Neural progenitor cell (in vitro differentiated cells): ENCODE measurements at regions not wholly inside any gene's neighbourhood (a gene's known extent, or its start where the extent isn't known, plus 50 kb on each side); places are given as distances from the start of the nearest gene placed in this dataset.

Source experiments
- DNase-seq: peaks from one replicate; pipeline ENCODE4 v3.0.0-alpha.2; 2016; ENCODE audit warnings: low spot score
- H2AFZ ChIP-seq: fragments of 200-600 bp; sonication (generic); replicated peaks from 2 replicates; pipeline ENCODE4 v1.6.1; 2016; ENCODE audit warnings: antibody characterized with exemption
- H3F3A ChIP-seq: fragments of 200-600 bp; sonication (generic); 2 replicates; pipeline ENCODE4 v1.6.1; 2016; ENCODE audit warnings: antibody characterized with exemption, low read depth
- H3K27ac ChIP-seq: fragments of 200-600 bp; sonication (generic); 2 replicates; pipeline ENCODE4 v1.5.1; 2016; ENCODE audit warnings: mild to moderate bottlenecking
- H3K27me3 ChIP-seq: fragments of 200-600 bp; sonication (generic); 2 replicates; pipeline ENCODE4 v1.6.1; 2016; ENCODE audit warnings: mild to moderate bottlenecking, moderate library complexity
- H3K36me3 ChIP-seq: fragments of 200-600 bp; sonication (generic); 2 replicates; pipeline ENCODE4 v1.5.1; 2016
- H3K4me1 ChIP-seq: fragments of 200-600 bp; sonication (generic); 2 replicates; pipeline ENCODE4 v1.6.1; 2016; ENCODE audit warnings: mixed run types
- H3K4me2 ChIP-seq: fragments of 200-600 bp; sonication (generic); 2 replicates; pipeline ENCODE4 v1.6.1; 2016
- H3K4me3 ChIP-seq: fragments of 200-600 bp; sonication (generic); 2 replicates; pipeline ENCODE4 v1.5.1; 2016
- H3K79me2 ChIP-seq: fragments of 200-600 bp; sonication (generic); 2 replicates; pipeline ENCODE4 v1.6.1; 2016; ENCODE audit warnings: low read depth
- H3K9ac ChIP-seq: fragments of 200-600 bp; sonication (generic); 2 replicates; pipeline ENCODE4 v1.6.1; 2016
- H3K9me3 ChIP-seq: fragments of 200-600 bp; sonication (generic); 2 replicates; pipeline ENCODE4 v1.5.1; 2016; ENCODE audit warnings: low read depth
- H4K20me1 ChIP-seq: fragments of 200-600 bp; sonication (generic); 2 replicates; pipeline ENCODE4 v1.6.1; 2016; ENCODE audit warnings: low read depth
- H3K27ac Mint-ChIP-seq: 3 replicates; pipeline ENCODE4 v1.8.0; 2021; ENCODE audit warnings: mixed read lengths
- H3K27me3 Mint-ChIP-seq: 2 replicates; pipeline ENCODE4 v1.8.0; 2022; ENCODE audit warnings: low read depth, mild to moderate bottlenecking, inconsistent platforms, moderate library complexity, mixed read lengths; ENCODE audit not compliant: insufficient read depth
- H3K36me3 Mint-ChIP-seq: 3 replicates; pipeline ENCODE4 v1.8.0; 2021; ENCODE audit warnings: mixed read lengths
- H3K4me1 Mint-ChIP-seq: 3 replicates; pipeline ENCODE4 v1.8.0; 2021; ENCODE audit warnings: mixed read lengths
- H3K4me3 Mint-ChIP-seq: 3 replicates; pipeline ENCODE4 v1.8.0; 2021; ENCODE audit warnings: mild to moderate bottlenecking, moderate library complexity, mixed read lengths
- H3K9me3 Mint-ChIP-seq: 3 replicates; pipeline ENCODE4 v1.8.0; 2020; ENCODE audit warnings: mixed read lengths
- EZH2 ChIP-seq: fragments of 200-600 bp; sonication (generic); IDR thresholded peaks from 2 replicates; pipeline ENCODE4 v1.6.1; 2017; ENCODE audit warnings: antibody characterized with exemption, mild to moderate bottlenecking, moderate library complexity
- EZH2phosphoT487 ChIP-seq: fragments of 200-600 bp; sonication (generic); IDR thresholded peaks from 2 replicates; pipeline ENCODE4 v1.6.1; 2017; ENCODE audit warnings: antibody characterized with exemption
- TF ChIP-seq, protein P1 (sequence below): fragments of 200-600 bp; sonication (generic); IDR thresholded peaks from 2 replicates; pipeline ENCODE4 v1.5.1; 2017; ENCODE audit warnings: antibody characterized with exemption, mild to moderate bottlenecking

DNA sequence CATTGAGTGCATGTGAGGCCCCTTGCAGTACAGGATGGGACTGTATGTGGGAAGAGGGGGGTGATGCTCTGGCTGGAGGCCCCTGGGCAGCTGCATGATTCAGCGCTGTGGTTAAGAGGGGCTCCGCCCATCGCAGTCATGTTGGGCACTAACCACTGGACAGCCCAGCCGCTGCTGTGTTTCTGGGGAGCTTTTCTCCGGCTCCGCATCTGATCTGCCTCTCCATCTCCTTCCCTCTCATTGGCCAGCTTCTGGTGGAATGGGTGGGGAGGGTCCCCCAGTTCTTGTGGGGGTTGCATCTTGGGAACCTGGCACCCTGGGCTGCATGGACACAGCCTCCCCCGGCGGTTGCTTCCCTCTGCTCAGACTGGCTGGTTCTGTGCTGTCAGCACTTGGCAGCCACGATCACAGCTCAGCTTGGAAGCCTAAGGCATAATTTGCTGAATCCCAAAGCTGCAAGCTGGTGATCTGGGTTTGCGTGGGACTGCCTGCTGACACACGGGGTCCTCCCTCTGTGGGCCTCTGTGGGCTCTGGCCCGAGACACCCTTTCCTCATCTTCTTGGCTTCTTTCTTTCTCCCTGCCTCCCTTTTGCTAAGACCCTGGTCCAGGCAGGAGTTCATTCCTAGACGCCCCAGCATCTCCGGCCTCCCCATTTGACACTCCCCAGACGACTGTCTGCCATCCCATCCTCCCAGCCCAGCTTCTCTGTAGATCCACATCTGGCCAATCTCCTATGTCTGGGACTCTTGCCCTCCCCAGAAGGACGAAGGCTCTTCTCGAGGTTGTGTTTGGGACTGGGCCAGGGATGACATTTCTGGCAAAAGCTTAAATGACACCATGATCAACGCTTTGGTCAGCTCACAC is 168.3 kb downstream of the SEC14L1 start:
- Histone ChIP-seq H2AFZ (no peak overlapping the region), H4K20me1 (no peaks in the 10 kb centered on the region), H3K36me3 (no peaks in the 10 kb centered on the region), H3K4me2 (no peak overlapping the region), H3K9me3 (no peaks in the 10 kb centered on the region), H3K9ac (no peak overlapping the region), H3K4me3 (no peak overlapping the region), H3K27ac (no peak overlapping the region), H3F3A (peaks cover 4% of the 10 kb centered on the region), H3K4me1 (peaks cover 11% of the 10 kb centered on the region), H3K27me3 (no peaks in the 10 kb centered on the region), H3K79me2 (no peaks in the 10 kb centered on the region)
- Mint-ChIP-seq H3K27ac (no peak overlapping the region), H3K9me3 (peaks cover 1% of the 10 kb centered on the region), H3K27me3 (peaks cover 6% of the 10 kb centered on the region), H3K36me3 (no peaks in the 10 kb centered on the region), H3K4me3 (no peak overlapping the region), H3K4me1 (peaks cover 21% of the 10 kb centered on the region)
- TF ChIP-seq EZH2 (no peak), EZH2phosphoT487 (no peak)
- TF ChIP-seq, protein P1, sequence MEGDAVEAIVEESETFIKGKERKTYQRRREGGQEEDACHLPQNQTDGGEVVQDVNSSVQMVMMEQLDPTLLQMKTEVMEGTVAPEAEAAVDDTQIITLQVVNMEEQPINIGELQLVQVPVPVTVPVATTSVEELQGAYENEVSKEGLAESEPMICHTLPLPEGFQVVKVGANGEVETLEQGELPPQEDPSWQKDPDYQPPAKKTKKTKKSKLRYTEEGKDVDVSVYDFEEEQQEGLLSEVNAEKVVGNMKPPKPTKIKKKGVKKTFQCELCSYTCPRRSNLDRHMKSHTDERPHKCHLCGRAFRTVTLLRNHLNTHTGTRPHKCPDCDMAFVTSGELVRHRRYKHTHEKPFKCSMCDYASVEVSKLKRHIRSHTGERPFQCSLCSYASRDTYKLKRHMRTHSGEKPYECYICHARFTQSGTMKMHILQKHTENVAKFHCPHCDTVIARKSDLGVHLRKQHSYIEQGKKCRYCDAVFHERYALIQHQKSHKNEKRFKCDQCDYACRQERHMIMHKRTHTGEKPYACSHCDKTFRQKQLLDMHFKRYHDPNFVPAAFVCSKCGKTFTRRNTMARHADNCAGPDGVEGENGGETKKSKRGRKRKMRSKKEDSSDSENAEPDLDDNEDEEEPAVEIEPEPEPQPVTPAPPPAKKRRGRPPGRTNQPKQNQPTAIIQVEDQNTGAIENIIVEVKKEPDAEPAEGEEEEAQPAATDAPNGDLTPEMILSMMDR: no peak
- no peak for DNase-seq

DNA sequence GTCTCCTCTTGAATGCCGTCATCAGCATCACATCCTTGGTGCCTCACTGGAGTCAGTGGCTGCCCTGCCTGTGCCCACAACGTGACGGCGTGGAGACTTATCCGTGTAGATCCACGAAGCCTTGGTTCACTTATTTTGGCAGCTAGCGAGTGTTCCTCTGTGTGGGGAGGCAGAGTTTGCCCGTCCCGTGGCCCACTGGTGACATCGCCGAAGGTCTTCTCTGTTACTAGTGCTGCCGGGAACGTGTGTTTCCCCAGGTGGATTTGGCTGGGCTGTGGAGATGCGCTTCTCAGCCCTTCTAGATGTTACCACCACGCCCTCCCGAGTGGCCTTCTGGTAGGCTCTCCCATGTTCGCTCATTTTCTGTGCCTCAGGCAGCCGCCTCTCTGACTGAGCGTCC is 169.6 kb downstream of the SEC14L1 start:
- no peaks in the 10 kb centered on the region for H3K36me3 Mint-ChIP-seq
- peak overlapping the region; percentile 46 for H3K27ac Mint-ChIP-seq
- no peak overlapping the region for H3K4me3 ChIP-seq
- H3F3A ChIP-seq: no peaks in the 10 kb centered on the region
- peaks cover 6% of the 10 kb centered on the region for H3K27me3 Mint-ChIP-seq
- no peaks in the 10 kb centered on the region for H3K79me2 ChIP-seq
- no peak overlapping the region for H3K4me3 Mint-ChIP-seq
- TF ChIP-seq EZH2: no peak
- TF ChIP-seq, protein P1: no peak
- TF ChIP-seq EZH2phosphoT487: no peak
- no peaks in the 10 kb centered on the region for H3K9me3 Mint-ChIP-seq
- no peak overlapping the region for H3K27ac ChIP-seq
- DNase-seq: no peak
- no peaks in the 10 kb centered on the region for H3K27me3 ChIP-seq
- H4K20me1 ChIP-seq: no peaks in the 10 kb centered on the region
- H3K4me1 ChIP-seq: peaks cover 6% of the 10 kb centered on the region
- H2AFZ ChIP-seq: no peak overlapping the region
- no peak overlapping the region for H3K4me2 ChIP-seq
- no peak overlapping the region for H3K9ac ChIP-seq
- H3K4me1 Mint-ChIP-seq: peaks cover 13% of the 10 kb centered on the region
- no peaks in the 10 kb centered on the region for H3K36me3 ChIP-seq
- H3K9me3 ChIP-seq: no peaks in the 10 kb centered on the region

DNA sequence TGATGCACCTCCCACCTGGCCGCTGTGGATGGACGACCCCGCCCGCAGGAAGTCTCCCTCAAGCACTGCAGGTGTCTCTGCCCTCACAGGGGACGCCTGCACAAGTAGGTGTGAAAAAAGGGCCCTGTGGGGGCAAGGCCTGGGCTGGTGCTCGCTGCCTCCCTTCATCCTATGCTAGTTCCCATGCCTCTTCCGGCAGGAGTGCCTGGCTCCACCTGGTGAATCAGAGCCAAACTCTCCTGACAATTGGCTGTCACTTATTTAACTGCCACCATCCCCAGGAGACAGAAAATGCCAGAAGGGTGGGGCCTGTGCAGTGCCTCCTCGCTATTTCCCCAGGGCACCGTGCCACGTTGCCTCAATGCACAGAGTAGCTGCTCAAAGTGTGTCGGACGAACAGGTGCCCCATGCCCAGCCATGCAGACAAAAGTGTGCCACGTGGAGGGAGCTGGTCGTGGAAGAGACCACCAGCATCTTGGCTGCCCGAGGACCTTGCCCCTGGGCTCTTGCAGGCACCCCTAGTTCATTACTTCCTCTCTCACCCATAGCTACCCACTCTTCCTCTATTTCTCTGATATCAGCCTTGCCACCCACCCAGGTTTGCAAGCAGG is 170.7 kb downstream of the SEC14L1 start:
- H3K36me3 ChIP-seq: no peaks in the 10 kb centered on the region
- H3K4me3 ChIP-seq: no peak overlapping the region
- H3F3A ChIP-seq: peaks cover 3% of the 10 kb centered on the region
- Mint-ChIP-seq H3K9me3 (no peaks in the 10 kb centered on the region), H3K27ac (no peak overlapping the region), H3K4me3 (no peak overlapping the region), H3K36me3 (no peaks in the 10 kb centered on the region), H3K27me3 (peaks cover 5% of the 10 kb centered on the region), H3K4me1 (peaks cover 18% of the 10 kb centered on the region)
- no peak overlapping the region for H3K27ac ChIP-seq
- peaks cover 15% of the 10 kb centered on the region for H3K4me1 ChIP-seq
- no peak for TF ChIP-seq EZH2phosphoT487
- no peak for TF ChIP-seq EZH2
- TF ChIP-seq, protein P1: no peak
- no peak overlapping the region for H3K9ac ChIP-seq
- H3K9me3 ChIP-seq: no peaks in the 10 kb centered on the region
- H3K27me3 ChIP-seq: no peaks in the 10 kb centered on the region
- H2AFZ ChIP-seq: no peak overlapping the region
- DNase-seq: no peak
- H3K4me2 ChIP-seq: no peak overlapping the region
- H4K20me1 ChIP-seq: no peaks in the 10 kb centered on the region
- no peaks in the 10 kb centered on the region for H3K79me2 ChIP-seq
